ENCODE measurements at regions not wholly inside any gene's neighbourhood (a gene's known extent, or its start where the extent isn't known, plus 50 kb on each side); places are given as distances from the start of the nearest gene placed in this dataset.
"Not testable (repeated sequence)": the region's sequence is repeated elsewhere in the genome, so short reads cannot be mapped to it uniquely, and the experiment has no call there.

GRCh38 chr12:73506611-73507010 lies 1031.0 kb upstream of the ATXN7L3B start:
- no peak for DNase-seq (ENCODE audit: low read depth)

DNA sequence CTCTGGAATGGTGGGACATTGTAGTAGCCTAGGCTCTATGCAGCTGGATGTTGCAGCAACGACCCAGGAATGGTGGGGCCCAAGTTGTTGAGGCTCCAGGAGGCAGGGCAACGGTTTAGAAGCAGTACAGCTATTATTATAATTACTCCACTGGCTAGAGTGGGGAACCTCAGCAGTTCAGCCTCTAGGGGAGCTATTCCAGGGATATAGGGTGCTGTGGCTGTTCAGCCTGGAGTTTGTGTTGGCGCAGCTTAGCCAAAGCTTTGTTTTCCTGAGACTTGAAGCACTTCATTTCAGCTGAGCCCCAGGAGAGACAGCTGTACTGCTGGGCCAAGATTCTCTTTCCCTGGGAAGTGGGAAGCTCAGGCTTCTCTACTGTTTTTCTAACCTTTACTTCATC lies 1023.0 kb upstream of the ATXN7L3B start:
- DNase-seq (ENCODE audit: low read depth): no peak

- DNase-seq (ENCODE audit: low read depth): no peak
Measured at GRCh38 chr12:73517859-73518258, 1019.8 kb upstream of the ATXN7L3B start.

- no peak for DNase-seq (ENCODE audit: low read depth)
Measured at GRCh38 chr12:73529231-73529630, 1008.4 kb upstream of the ATXN7L3B start.

GRCh38 chr12:73529954-73530353 lies 1007.7 kb upstream of the ATXN7L3B start:
- DNase-seq (ENCODE audit: low read depth): no peak

GRCh38 chr12:73531752-73532151 lies 1005.9 kb upstream of the ATXN7L3B start:
- no peak for DNase-seq (ENCODE audit: low read depth)

- no peak for DNase-seq (ENCODE audit: low read depth)
Measured at GRCh38 chr12:73547421-73547820, 990.2 kb upstream of the ATXN7L3B start.

DNA sequence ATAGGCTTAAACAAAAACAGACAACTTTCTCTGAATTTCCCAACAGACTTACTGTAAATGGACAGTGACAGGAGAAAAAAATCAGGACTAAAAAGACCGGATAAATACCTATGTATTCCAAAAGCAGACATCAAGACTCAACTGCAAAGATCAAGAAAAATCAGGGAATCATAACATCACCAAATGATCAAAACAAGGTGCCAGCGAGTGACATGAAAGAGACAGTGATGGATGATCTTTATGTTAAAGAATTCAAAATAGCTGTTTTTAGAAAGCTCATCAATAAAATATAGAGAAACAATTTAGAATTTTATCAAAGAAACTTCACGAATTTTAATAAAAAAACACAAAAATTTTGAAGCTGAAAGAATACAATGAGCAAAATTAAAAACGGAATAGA lies 952.5 kb upstream of the ATXN7L3B start:
- DNase-seq (ENCODE audit: low read depth): no peak

- DNase-seq (ENCODE audit: low read depth): no peak
Measured at GRCh38 chr12:73589220-73589619, 948.4 kb upstream of the ATXN7L3B start.

DNA sequence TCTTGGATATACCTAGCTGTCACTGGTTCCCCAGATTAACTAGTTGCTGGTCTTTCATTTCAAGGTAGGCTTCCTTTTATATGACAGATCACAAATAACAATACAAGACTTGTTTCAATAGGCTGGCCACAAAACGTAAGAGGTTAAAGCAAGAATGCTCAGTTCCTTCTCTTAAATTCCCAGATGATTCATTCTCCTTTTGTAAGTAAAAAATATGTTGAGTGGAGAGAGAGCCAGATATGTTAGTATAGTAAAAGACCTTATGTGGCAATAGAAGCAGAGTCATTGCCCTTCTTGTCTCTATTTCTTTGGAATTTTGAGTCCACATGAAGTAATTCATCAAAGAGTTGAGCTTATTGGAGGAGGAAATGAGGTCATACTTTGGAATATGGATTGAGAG lies 939.0 kb upstream of the ATXN7L3B start:
- DNase-seq (ENCODE audit: low read depth): no peak

- DNase-seq (ENCODE audit: low read depth): no peak
Measured at GRCh38 chr12:73599268-73599667, 938.4 kb upstream of the ATXN7L3B start.

DNA sequence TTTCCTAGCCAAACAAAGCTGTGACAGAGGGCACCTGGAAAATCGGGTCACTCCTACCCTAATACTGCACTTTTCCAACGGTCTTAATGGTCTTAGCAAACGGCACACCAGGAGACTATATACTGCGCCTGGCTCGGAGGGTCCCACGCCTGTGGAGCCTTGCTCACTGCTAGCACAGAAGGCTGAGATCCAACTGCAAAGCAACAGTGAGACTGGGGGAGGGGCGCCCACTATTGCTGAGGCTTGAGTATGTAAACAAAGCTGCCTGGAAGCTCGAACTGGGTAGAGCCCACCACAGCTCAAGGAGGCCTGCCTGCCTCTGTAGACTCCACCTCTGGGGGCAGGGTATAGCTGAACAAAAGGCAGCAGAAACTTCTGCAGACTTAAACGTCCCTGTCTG lies 931.7 kb upstream of the ATXN7L3B start:
- DNase-seq (ENCODE audit: low read depth): not testable (repeated sequence)

DNA sequence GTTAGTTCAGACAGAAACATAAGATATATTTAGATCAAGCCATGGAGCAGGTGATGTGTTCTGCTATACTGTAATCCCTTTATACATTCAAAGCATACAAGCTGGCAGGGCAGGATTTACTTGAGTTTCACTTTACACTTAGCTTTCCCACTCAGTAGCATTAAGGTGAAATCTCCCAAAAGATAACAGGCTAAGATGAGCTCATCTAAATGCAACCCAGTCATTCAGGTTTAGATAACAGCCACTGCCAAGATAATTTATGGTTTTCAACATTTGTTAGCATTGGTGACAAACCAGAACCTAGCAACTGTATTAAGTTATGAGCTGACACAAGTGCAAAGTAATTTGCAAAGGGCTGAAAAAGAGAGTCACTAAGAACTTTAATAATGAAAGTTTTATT lies 925.1 kb upstream of the ATXN7L3B start:
- DNase-seq (ENCODE audit: low read depth): no peak

DNA sequence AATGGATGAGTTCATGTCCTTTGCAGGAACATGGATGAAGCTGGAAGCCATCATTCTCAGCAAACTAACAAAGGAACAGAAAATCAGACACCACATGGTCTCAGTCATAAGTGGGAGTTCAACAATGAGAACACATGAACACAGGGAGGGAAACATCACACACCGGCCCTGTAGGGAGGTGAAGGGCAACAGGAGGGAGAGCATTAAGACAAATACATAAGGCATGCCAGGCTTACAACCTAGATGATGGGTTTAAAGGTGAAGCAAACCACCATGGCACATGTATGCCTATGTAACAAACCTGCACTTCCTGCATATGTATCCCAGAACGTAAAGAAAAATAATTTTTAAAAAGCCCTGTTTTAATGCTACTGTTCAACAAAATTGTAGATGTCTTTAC lies 914.2 kb upstream of the ATXN7L3B start:
- DNase-seq (ENCODE audit: low read depth): no peak

DNA sequence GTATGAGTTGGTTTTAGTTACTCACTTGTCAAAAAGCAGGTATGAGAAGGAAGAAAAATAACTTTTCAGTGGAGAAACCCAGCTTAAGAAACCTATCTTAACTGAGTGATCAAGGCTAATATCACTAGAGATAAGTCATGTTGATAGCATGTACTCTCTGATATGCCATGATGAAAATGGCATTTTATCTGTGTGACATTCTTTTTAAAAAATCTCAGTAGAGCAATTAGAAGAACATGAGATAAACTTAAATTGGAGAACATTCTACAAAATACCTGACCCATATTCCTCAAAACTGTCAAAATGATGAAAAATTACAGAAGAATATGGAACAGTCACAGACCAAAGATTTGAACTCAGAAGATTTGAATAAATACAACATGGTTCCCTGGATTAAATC lies 912.4 kb upstream of the ATXN7L3B start:
- DNase-seq (ENCODE audit: low read depth): no peak

DNA sequence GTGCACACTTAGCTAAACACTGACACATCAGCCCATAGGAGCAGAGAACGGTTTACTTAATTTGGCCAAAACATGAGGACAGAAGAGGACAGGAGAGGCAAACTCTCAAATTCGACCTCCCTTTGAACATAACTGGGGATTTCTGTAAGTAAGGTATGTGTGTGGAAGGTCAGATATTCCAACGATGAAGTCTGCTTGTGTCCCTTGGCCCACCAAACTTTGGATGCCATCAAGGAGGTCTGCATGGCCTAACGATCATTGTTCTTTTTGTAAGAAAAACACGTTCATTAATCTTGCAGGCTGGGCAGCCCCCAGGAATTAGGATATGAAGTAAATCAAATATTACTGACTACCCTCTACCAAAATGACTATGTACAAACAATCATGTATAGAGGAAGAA lies 908.5 kb upstream of the ATXN7L3B start:
- DNase-seq (ENCODE audit: low read depth): no peak

DNA sequence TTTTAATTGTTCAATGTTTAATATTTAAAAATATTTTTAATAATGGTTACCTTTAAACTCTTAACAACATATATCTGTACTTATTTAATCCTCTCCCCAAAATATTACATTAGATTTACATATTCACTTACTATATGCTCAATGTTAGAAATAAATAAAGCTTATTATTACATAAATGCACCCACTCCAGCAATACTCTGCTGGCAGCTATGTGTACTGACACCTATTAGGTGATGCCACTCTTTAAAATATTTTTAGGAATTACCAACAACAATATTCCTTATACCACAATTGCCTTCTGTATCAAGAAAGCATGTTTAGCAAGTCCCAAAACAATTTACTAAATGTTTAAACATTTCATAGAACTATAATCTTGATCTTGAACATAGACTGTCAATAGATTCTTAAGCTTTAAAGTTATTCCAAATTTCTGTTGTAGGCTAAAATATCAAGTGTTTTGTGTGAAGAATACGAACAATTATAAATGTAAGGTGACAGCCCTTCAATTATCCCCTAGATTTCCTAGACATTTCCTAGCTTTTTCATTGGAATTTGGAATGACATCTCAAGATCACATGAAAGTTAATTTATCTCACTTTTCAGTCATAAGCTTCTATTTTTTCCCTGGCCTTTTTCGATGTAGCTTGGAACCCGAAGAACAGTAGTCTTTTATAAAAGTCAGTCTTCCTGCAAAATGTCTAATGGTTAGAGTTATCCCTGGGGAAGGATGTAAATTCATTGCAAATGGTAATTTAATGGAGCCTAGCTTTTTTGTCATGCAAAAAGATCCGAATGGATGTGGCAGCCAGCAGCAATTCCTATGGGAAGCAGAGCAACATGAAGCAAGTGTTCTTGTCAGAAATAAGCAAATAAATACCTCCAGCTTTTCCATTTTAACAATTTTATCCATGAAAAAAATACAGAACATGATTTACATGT lies 907.5 kb upstream of the ATXN7L3B start:
- no peak for DNase-seq (ENCODE audit: low read depth)

GRCh38 chr12:73632191-73632590 lies 905.4 kb upstream of the ATXN7L3B start:
- DNase-seq (ENCODE audit: low read depth): no peak

DNA sequence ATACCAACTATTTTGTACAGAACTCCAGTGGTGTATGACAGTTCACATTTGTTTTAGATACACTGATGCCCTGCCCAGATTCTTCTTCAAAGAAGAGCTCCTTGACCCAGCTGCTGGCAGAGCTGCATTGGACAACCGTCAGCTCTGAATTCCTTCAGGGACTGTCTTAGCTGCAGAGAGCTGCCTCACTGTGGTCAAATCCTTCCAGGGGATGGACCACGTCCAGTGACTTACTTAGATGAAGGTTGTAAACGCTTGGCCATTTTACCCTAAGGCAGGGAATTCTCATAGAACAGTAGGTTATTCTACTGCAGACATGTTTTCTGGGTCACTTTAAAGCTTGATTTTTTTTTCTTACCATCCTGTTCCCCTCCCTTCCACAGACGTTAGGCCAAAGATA lies 905.0 kb upstream of the ATXN7L3B start:
- DNase-seq (ENCODE audit: low read depth): no peak

DNA sequence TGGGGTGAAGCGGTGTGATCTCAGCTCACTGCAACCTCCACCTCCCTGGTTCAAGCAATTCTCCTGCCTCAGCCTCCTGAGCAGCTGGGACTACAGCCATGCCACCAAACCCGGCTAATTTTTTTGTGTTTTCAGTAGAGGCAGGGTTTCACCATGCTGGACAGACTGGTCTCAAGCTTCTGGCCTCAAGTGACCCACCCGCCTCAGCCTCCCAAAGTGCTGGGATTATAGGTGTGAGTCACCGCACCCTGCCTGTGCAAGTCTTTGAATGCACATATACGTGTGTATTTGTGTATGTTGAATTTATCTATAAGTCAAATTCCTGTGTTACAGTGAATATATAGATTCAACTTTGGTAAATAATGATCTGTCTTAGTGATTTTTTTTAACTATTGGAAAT lies 898.2 kb upstream of the ATXN7L3B start:
- DNase-seq (ENCODE audit: low read depth): not testable (repeated sequence)

DNA sequence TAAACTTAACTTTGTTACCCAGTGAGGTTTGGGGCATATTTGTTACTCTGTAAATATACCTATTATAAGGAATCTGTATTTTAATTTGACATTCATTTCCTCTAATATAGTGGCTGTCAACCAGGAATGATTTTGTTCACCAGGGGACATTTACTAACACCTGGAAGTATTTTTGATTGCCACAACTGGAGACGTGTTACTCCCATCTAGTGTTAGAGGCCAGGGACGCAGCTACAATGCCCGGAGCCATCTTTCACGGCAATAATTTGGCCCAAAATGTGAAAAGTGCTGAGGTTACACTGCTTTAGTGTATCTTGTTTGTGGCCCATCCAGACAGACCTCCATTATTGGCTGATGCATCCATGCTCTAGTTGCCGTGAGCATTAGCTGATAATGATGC lies 881.3 kb upstream of the ATXN7L3B start:
- no peak for DNase-seq (ENCODE audit: low read depth)

DNA sequence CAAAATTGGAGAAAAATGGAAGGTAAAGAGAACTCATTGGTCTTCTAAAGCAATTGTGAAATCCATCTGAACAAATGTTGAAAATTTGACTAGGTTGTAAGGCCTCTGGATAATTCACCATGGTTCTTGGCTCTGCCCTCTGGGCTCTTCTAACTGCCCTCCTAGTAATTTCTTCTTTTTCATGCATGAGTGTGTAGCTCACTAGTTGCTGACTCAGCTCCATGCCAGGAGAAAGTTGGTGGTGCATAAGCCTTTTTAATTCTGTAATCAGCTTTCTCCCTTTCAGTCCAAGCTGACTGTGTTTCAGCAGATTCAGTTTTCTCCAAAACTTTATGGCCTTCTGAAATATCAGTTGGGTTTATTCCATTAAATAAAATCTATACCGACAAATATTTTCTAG lies 877.8 kb upstream of the ATXN7L3B start:
- no peak for DNase-seq (ENCODE audit: low read depth)

DNA sequence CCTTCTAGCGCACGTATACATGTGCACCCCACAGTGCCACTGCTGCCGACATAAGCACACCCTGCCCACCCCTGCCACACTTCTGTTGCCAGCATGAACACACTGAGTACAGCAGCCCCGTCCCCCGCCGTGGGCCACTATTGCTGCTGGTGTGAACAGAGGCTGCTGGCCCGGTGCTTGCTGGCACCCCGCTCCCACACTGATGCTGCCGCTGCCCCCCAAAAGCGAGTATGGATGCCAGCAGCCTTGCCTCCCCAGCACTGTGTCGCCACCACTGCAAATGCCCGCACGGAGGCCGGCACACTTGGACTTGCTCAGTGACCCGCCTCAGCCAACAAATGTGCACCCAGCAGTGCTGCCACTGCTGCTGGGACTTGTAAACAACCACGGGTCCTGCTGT lies 872.4 kb upstream of the ATXN7L3B start:
- no peak for DNase-seq (ENCODE audit: low read depth)

DNA sequence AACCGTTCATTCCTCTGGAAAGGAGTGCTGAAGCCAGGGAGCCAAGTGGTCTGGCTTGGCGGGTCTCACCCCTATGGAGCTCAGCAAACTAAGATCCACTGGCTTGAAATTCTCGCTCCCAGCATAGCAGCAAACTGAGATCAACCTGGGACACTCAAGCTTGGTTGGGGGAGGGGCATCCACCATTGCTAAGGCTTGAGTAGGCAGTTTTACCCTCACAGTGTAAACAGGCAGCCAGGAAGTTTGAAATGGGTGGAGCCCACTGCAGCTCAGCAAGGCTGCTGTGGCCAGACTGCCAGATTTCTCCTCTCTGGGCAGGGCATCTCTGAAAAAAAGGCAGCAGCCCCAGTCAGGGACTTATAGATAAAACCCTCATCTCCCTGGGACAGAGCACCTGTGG lies 866.1 kb upstream of the ATXN7L3B start:
- not testable (repeated sequence) for DNase-seq (ENCODE audit: low read depth)

Data from forelimb muscle (tissue), 1 donor.